Heart left ventricle (tissue), 16 donors: ENCODE measurements at regions not wholly inside any gene's neighbourhood (a gene's known extent, or its start where the extent isn't known, plus 50 kb on each side); places are given as distances from the start of the nearest gene placed in this dataset.
A peak's percentile ranks its signal among the peaks of the same experiment; 100 is the strongest.

Experiments used
- ATAC-seq, 4 donors: fragments of 200-7000 bp; cut with Tn5 transposase; one replicate each; pipeline ENCODE4 v1.9.1; 2020 to 2022; ENCODE audit warnings: moderate library complexity in 4 of 4, mild to moderate bottlenecking in 3 of 4, moderate number of reproducible peaks in 1 of 4
- DNase-seq, 5 donors: peaks; one replicate each; pipeline ENCODE4 v3.0.0-alpha.2; 2020
- H3K27ac ChIP-seq, 12 donors: fragments of 200-600 bp; sonication (generic) in 4 of 12; one replicate each; pipeline versions ENCODE4 v1.5.0 to v1.8.0; 2016 to 2022; ENCODE audit warnings: mild to moderate bottlenecking in 2 of 12
- H3K27me3 ChIP-seq, 9 donors: fragments of 200-600 bp; sonication (generic) in 2 of 9; one replicate each; pipeline versions ENCODE4 v1.5.1 to v1.8.0; 2016 to 2022; ENCODE audit warnings: mild to moderate bottlenecking in 3 of 9
- H3K36me3 ChIP-seq, 9 donors: fragments of 200-600 bp; sonication (generic) in 2 of 9; one replicate each; pipeline versions ENCODE4 v1.5.0 to v1.8.0; 2018 to 2022; ENCODE audit warnings: mild to moderate bottlenecking in 2 of 9
- H3K4me1 ChIP-seq, 12 donors: fragments of 200-600 bp; sonication (generic) in 4 of 12; one replicate each; pipeline versions ENCODE4 v1.5.0 to v1.8.0; 2016 to 2022; ENCODE audit warnings: mild to moderate bottlenecking in 3 of 12
- H3K4me3 ChIP-seq, 12 donors: fragments of 200-600 bp; sonication (generic) in 4 of 12; one replicate each; pipeline versions ENCODE4 v1.5.0 to v1.8.0; 2017 to 2022; ENCODE audit warnings: mild to moderate bottlenecking in 9 of 12, moderate library complexity in 4 of 12
- H3K9me3 ChIP-seq, 12 donors: fragments of 200-600 bp; sonication (generic) in 4 of 12; one replicate each; pipeline versions ENCODE4 v1.5.0 to v1.8.0; 2016 to 2022; ENCODE audit warnings: mild to moderate bottlenecking in 1 of 12
- POLR2A ChIP-seq, 2 donors: fragments of 450-650 bp; IDR thresholded peaks; one replicate each; pipeline ENCODE4 v1.6.1; 2017; ENCODE audit warnings: antibody characterized with exemption in 2 of 2, mild to moderate bottlenecking in 2 of 2, moderate library complexity in 2 of 2
- WGBS, 4 donors: extraction: QIAGEN DNeasy Blood & Tissue Kit in 2 of 4; methylation state at CpG; one replicate each; pipeline versions ENCODE4 v1.1.5 to v1.1.7; 2013 to 2018; 5-methylcytosine and 5-hydroxymethylcytosine counted together
- intact Hi-C, 10 donors: fragments of 100-400 bp; cut with DNase I; formaldehyde crosslinking; loops; one replicate each; pipeline versions ENCODE4 v1.11.1 to v1.14.2; 2022
- TF ChIP-seq, protein P1 (sequence below), 12 donors: fragments of 200-600 bp; sonication (generic) in 4 of 12; IDR thresholded peaks; one replicate each; pipeline versions ENCODE4 v1.5.0 to v1.8.0; 2018 to 2022; ENCODE audit warnings: antibody characterized with exemption in 12 of 12, mild to moderate bottlenecking in 5 of 12
- donor health status: ischemic (EF 13 %, LVEDD 7.1; RV severe dilation, severe dysfunction).
- donor health status: healthy with polysubstance abuse.
- donor health status: DM: no; HTN: yes; CAD: no.
- donor health status: DM: no; HTN: no; CAD: no.
- donor health status: ischemic (EF 25% LVEDD 6.9; RV normal size, moderate dysfunction).
- donor health status: ischemic (EF 25% LVEDD 5.7; RV mildly dilated, moderate dysfunction).
- donor health status: healthy.
- donor health status: DM: yes; HTN: yes; CAD: no.
- donor health status: ischemic (EF 35%, LVEDD 5.7; RV mildly dilated, moderate dysfunction).
- donor health status: nonischemic (EF 11% LVEDD 7.7; RV severe dilation, severe dysfunction).
- donor health status: DM: yes; HTN: yes; CAD: no.
- donor health status: PGD.
- donor health status: ischemic (EF 29% LVEDD 5.4; RV normal size, mild dysfunction).
- donor health status: nonischemic (EF 23%, LVEDD 6.1; RV moderate dilation, normal function).

DNA sequence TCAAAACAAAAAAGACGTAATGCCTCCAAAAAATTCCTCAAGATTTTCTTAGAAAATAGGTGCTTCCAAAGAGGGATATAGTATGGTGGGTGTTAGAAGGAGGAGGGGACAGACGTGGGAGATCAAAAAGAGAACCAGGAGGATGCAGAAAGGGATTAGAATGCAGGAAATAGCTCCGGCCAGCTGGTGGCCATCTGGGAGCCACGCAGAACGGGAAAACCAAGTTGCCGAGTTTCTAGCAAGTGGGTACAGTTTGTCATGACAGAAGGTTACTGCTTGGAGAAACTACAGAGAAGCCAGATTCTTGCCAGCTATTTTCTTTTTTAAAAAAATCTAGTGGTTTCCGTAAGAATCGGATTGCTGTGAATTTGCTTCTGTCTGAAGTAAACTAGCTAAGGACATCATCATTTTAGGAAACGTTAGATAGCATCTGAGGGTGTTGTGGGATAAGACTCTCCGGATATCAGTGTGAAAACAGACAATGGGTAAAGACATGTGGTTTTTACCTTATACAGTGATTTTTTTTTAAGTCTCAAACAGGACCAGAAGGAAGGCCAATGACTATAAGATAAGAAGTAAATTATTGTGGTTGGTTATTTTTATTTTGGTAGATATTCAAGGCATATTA lies 104.9 kb downstream of the HSPH1 start:
- Histone ChIP-seq H3K27ac (no peak overlapping the region), H3K36me3 (no peaks in the 10 kb centered on the region), H3K9me3 (no peaks in the 10 kb centered on the region), H3K27me3 (peaks cover 0 to 3% (median 0%) of the 10 kb centered on the region in 9 donors), H3K4me1 (peaks cover 0 to 8% (median 0%) of the 10 kb centered on the region in 12 donors), H3K4me3 (no peak overlapping the region)
- 36 to 43% (median 39%) methylated on average over 10 of the region's 10 CpGs for whole genome bisulfite sequencing, 4 donors
- intact Hi-C loops: no loop called here
- ATAC-seq (peak in 1 of 4 donors; percentile 31), DNase-seq (no peak)
- no peak for TF ChIP-seq POLR2A (IDR thresholded peaks at IDR 0.05)
- TF ChIP-seq, protein P1, sequence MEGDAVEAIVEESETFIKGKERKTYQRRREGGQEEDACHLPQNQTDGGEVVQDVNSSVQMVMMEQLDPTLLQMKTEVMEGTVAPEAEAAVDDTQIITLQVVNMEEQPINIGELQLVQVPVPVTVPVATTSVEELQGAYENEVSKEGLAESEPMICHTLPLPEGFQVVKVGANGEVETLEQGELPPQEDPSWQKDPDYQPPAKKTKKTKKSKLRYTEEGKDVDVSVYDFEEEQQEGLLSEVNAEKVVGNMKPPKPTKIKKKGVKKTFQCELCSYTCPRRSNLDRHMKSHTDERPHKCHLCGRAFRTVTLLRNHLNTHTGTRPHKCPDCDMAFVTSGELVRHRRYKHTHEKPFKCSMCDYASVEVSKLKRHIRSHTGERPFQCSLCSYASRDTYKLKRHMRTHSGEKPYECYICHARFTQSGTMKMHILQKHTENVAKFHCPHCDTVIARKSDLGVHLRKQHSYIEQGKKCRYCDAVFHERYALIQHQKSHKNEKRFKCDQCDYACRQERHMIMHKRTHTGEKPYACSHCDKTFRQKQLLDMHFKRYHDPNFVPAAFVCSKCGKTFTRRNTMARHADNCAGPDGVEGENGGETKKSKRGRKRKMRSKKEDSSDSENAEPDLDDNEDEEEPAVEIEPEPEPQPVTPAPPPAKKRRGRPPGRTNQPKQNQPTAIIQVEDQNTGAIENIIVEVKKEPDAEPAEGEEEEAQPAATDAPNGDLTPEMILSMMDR (IDR thresholded peaks at IDR 0.05): no peak

DNA sequence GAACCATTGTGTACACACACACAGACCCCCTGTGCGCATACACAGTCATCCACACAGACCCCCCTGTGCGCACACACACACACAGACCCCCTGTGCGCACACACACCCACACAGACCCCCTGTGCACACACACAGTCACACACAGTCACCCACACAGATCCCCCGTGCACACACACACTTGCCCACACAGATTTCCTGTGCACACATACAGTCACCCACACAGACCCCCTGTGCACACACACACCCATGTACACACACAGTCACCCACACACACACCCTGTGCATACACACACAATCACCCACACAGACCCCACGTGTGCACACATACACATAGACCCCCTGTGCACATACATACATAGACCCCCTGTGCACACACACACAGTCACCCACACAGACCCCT lies 106.1 kb downstream of the HSPH1 start:
- ATAC-seq: no peak
- no peaks in the 10 kb centered on the region for H3K36me3 ChIP-seq
- H3K4me1 ChIP-seq: peaks cover 0 to 10% (median 0%) of the 10 kb centered on the region in 12 donors
- no peak overlapping the region for H3K4me3 ChIP-seq
- WGBS, 4 donors: 92 to 96% (median 93%) methylated on average over 5 of the region's 5 CpGs
- no peak overlapping the region for H3K27ac ChIP-seq
- no peaks in the 10 kb centered on the region for H3K9me3 ChIP-seq
- intact Hi-C loops: no loop called here
- no peak for TF ChIP-seq POLR2A (IDR thresholded peaks at IDR 0.05)
- TF ChIP-seq, protein P1 (IDR thresholded peaks at IDR 0.05): no peak
- peaks cover 0 to 3% (median 0%) of the 10 kb centered on the region in 9 donors for H3K27me3 ChIP-seq
- DNase-seq: no peak

DNA sequence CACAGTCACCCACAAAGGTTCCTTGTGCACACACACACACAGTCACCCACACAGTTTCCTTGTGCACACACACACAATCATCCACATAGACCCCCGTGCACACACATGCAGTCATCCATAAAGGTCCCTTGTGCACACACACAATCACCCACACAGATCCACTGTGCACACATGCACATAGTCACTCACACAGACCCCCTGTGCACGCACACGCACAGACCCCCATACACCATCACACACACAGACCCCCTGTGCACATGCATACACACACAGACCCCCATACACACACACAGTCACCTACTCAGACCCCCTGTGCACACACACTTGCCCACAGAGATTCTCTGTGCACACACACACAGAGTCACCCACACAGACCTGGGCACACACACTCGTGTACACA lies 107.1 kb downstream of the HSPH1 start:
- Histone ChIP-seq H3K4me1 (peaks cover 0 to 12% (median 0%) of the 10 kb centered on the region in 12 donors), H3K27me3 (no peaks in the 10 kb centered on the region), H3K36me3 (no peaks in the 10 kb centered on the region), H3K27ac (no peak overlapping the region), H3K9me3 (no peaks in the 10 kb centered on the region), H3K4me3 (no peak overlapping the region)
- intact Hi-C loops: no loop called here
- ATAC-seq (no peak), DNase-seq (no peak)
- 95 to 100% (median 97%) methylated on average over 4 of the region's 4 CpGs for WGBS, 4 donors
- no peak for TF ChIP-seq POLR2A (IDR thresholded peaks at IDR 0.05)
- TF ChIP-seq, protein P1 (IDR thresholded peaks at IDR 0.05): no peak

DNA sequence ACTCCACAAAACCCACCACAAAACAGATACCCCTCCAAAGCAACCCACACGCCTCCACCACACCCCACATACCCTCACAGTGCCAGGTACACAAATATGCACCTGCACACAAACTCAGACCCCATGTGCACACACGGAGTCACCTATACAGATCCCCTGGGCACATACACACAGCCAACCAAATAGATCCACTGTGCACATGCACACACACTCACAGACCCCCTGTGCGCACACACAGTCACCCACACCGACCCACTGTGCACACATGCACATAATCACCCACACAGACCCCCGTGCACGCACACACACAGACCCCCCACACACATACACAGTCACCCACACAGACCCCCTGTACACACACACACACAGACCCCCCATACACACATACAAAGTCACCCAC lies 107.8 kb downstream of the HSPH1 start:
- WGBS, 4 donors: 93 to 96% (median 96%) methylated on average over 6 of the region's 6 CpGs
- no peak for ATAC-seq
- peaks cover 0 to 12% (median 0%) of the 10 kb centered on the region in 12 donors for H3K4me1 ChIP-seq
- no peak overlapping the region for H3K4me3 ChIP-seq
- DNase-seq: no peak
- no peaks in the 10 kb centered on the region for H3K27me3 ChIP-seq
- intact Hi-C loops: no loop called here
- H3K9me3 ChIP-seq: no peaks in the 10 kb centered on the region
- no peaks in the 10 kb centered on the region for H3K36me3 ChIP-seq
- TF ChIP-seq, protein P1 (IDR thresholded peaks at IDR 0.05): no peak
- no peak for TF ChIP-seq POLR2A (IDR thresholded peaks at IDR 0.05)
- no peak overlapping the region for H3K27ac ChIP-seq
